ENCODE measurements at regions not wholly inside any gene's neighbourhood (a gene's known extent, or its start where the extent isn't known, plus 50 kb on each side); places are given as distances from the start of the nearest gene placed in this dataset.

GRCh38 chr13:73390100-73390499 is 331.3 kb downstream of the KLF5 start:
- no peak overlapping the region for H3K9ac ChIP-seq (ENCODE audit: low read depth, low read length)
- H3K4me2 ChIP-seq (ENCODE audit: low read length), result no peak overlapping the region
- H3K36me3 ChIP-seq (ENCODE audit: insufficient read depth, low read length), result no peaks in the 10 kb centered on the region
- no peaks in the 10 kb centered on the region for H3K27me3 ChIP-seq (ENCODE audit: control insufficient read depth, insufficient read depth, low read length)
- no peaks in the 10 kb centered on the region for H3K4me1 ChIP-seq (ENCODE audit: control insufficient read depth, insufficient read depth, low read length)
- H3K9me3 ChIP-seq (replicated peaks; ENCODE audit: low read length), result no peaks in the 10 kb centered on the region
- no peak overlapping the region for H3K4me3 ChIP-seq (ENCODE audit: low read length)

GRCh38 chr13:73388586-73388985 is 329.8 kb downstream of the KLF5 start:
- no peaks in the 10 kb centered on the region for H3K9me3 ChIP-seq (replicated peaks; ENCODE audit: low read length)
- H3K9ac ChIP-seq (ENCODE audit: low read depth, low read length), result no peak overlapping the region
- H3K4me1 ChIP-seq (ENCODE audit: control insufficient read depth, insufficient read depth, low read length), result no peaks in the 10 kb centered on the region
- H3K27me3 ChIP-seq (ENCODE audit: control insufficient read depth, insufficient read depth, low read length), result no peaks in the 10 kb centered on the region
- no peaks in the 10 kb centered on the region for H3K36me3 ChIP-seq (ENCODE audit: insufficient read depth, low read length)
- no peak overlapping the region for H3K4me2 ChIP-seq (ENCODE audit: low read length)
- H3K4me3 ChIP-seq (ENCODE audit: low read length), result no peak overlapping the region

- Histone ChIP-seq H3K4me1 (ENCODE audit: control insufficient read depth, insufficient read depth, low read length) (no peaks in the 10 kb centered on the region), H3K9me3 (replicated peaks; ENCODE audit: low read length) (no peaks in the 10 kb centered on the region), H3K4me3 (ENCODE audit: low read length) (no peak overlapping the region), H3K4me2 (ENCODE audit: low read length) (no peak overlapping the region), H3K27me3 (ENCODE audit: control insufficient read depth, insufficient read depth, low read length) (no peaks in the 10 kb centered on the region), H3K9ac (ENCODE audit: low read depth, low read length) (no peak overlapping the region), H3K36me3 (ENCODE audit: insufficient read depth, low read length) (no peaks in the 10 kb centered on the region)
Measured at GRCh38 chr13:73387318-73387717, 328.5 kb downstream of the KLF5 start.

GRCh38 chr13:73385848-73386247 is 327.0 kb downstream of the KLF5 start:
- no peak overlapping the region for H3K4me3 ChIP-seq (ENCODE audit: low read length)
- no peak overlapping the region for H3K9ac ChIP-seq (ENCODE audit: low read depth, low read length)
- H3K4me1 ChIP-seq (ENCODE audit: control insufficient read depth, insufficient read depth, low read length), result no peaks in the 10 kb centered on the region
- H3K9me3 ChIP-seq (replicated peaks; ENCODE audit: low read length), result no peaks in the 10 kb centered on the region
- H3K27me3 ChIP-seq (ENCODE audit: control insufficient read depth, insufficient read depth, low read length), result no peaks in the 10 kb centered on the region
- no peaks in the 10 kb centered on the region for H3K36me3 ChIP-seq (ENCODE audit: insufficient read depth, low read length)
- H3K4me2 ChIP-seq (ENCODE audit: low read length), result no peak overlapping the region

GRCh38 chr13:73372666-73373627 is 314.1 kb downstream of the KLF5 start:
- Histone ChIP-seq H3K9me3 (replicated peaks; ENCODE audit: low read length) (no peaks in the 10 kb centered on the region), H3K9ac (ENCODE audit: low read depth, low read length) (no peak overlapping the region), H3K4me1 (ENCODE audit: control insufficient read depth, insufficient read depth, low read length) (no peaks in the 10 kb centered on the region)

GRCh38 chr13:73370066-73370465 is 311.3 kb downstream of the KLF5 start:
- no peak overlapping the region for H3K9ac ChIP-seq (ENCODE audit: low read depth, low read length)

More at GRCh38 chr13:73372666-73373627, 314.1 kb downstream of the KLF5 start:
- H3K4me3 ChIP-seq (ENCODE audit: low read length), result no peak overlapping the region
- no peaks in the 10 kb centered on the region for H3K27me3 ChIP-seq (ENCODE audit: control insufficient read depth, insufficient read depth, low read length)
- no peak overlapping the region for H3K4me2 ChIP-seq (ENCODE audit: low read length)
- no peaks in the 10 kb centered on the region for H3K36me3 ChIP-seq (ENCODE audit: insufficient read depth, low read length)

GRCh38 chr13:73369095-73369494 is 310.3 kb downstream of the KLF5 start:
- Histone ChIP-seq H3K9me3 (replicated peaks; ENCODE audit: low read length) (no peaks in the 10 kb centered on the region), H3K4me1 (ENCODE audit: control insufficient read depth, insufficient read depth, low read length) (no peaks in the 10 kb centered on the region), H3K4me2 (ENCODE audit: low read length) (no peak overlapping the region), H3K4me3 (ENCODE audit: low read length) (no peak overlapping the region), H3K9ac (ENCODE audit: low read depth, low read length) (no peak overlapping the region), H3K27me3 (ENCODE audit: control insufficient read depth, insufficient read depth, low read length) (no peaks in the 10 kb centered on the region), H3K36me3 (ENCODE audit: insufficient read depth, low read length) (no peaks in the 10 kb centered on the region)

More at GRCh38 chr13:73370066-73370465, 311.3 kb downstream of the KLF5 start:
- Histone ChIP-seq H3K4me1 (ENCODE audit: control insufficient read depth, insufficient read depth, low read length) (no peaks in the 10 kb centered on the region), H3K4me2 (ENCODE audit: low read length) (no peak overlapping the region), H3K27me3 (ENCODE audit: control insufficient read depth, insufficient read depth, low read length) (no peaks in the 10 kb centered on the region), H3K36me3 (ENCODE audit: insufficient read depth, low read length) (no peaks in the 10 kb centered on the region), H3K4me3 (ENCODE audit: low read length) (no peak overlapping the region), H3K9me3 (replicated peaks; ENCODE audit: low read length) (no peaks in the 10 kb centered on the region)

- no peaks in the 10 kb centered on the region for H3K27me3 ChIP-seq (ENCODE audit: control insufficient read depth, insufficient read depth, low read length)
- no peaks in the 10 kb centered on the region for H3K36me3 ChIP-seq (ENCODE audit: insufficient read depth, low read length)
- no peaks in the 10 kb centered on the region for H3K4me1 ChIP-seq (ENCODE audit: control insufficient read depth, insufficient read depth, low read length)
- no peak overlapping the region for H3K4me3 ChIP-seq (ENCODE audit: low read length)
- no peak overlapping the region for H3K9ac ChIP-seq (ENCODE audit: low read depth, low read length)
- H3K4me2 ChIP-seq (ENCODE audit: low read length), result no peak overlapping the region
- no peaks in the 10 kb centered on the region for H3K9me3 ChIP-seq (replicated peaks; ENCODE audit: low read length)
Measured at GRCh38 chr13:73368608-73369007, 309.8 kb downstream of the KLF5 start.

GRCh38 chr13:73367886-73368285 is 309.1 kb downstream of the KLF5 start:
- no peak overlapping the region for H3K4me3 ChIP-seq (ENCODE audit: low read length)

GRCh38 chr13:73366241-73366640 is 307.4 kb downstream of the KLF5 start:
- no peaks in the 10 kb centered on the region for H3K36me3 ChIP-seq (ENCODE audit: insufficient read depth, low read length)
- H3K4me2 ChIP-seq (ENCODE audit: low read length), result no peak overlapping the region
- no peak overlapping the region for H3K4me3 ChIP-seq (ENCODE audit: low read length)
- no peaks in the 10 kb centered on the region for H3K27me3 ChIP-seq (ENCODE audit: control insufficient read depth, insufficient read depth, low read length)
- no peak overlapping the region for H3K9ac ChIP-seq (ENCODE audit: low read depth, low read length)
- H3K4me1 ChIP-seq (ENCODE audit: control insufficient read depth, insufficient read depth, low read length), result no peaks in the 10 kb centered on the region
- H3K9me3 ChIP-seq (replicated peaks; ENCODE audit: low read length), result no peaks in the 10 kb centered on the region

More at GRCh38 chr13:73367886-73368285, 309.1 kb downstream of the KLF5 start:
- no peaks in the 10 kb centered on the region for H3K27me3 ChIP-seq (ENCODE audit: control insufficient read depth, insufficient read depth, low read length)
- H3K4me2 ChIP-seq (ENCODE audit: low read length), result no peak overlapping the region
- H3K9me3 ChIP-seq (replicated peaks; ENCODE audit: low read length), result no peaks in the 10 kb centered on the region
- H3K4me1 ChIP-seq (ENCODE audit: control insufficient read depth, insufficient read depth, low read length), result no peaks in the 10 kb centered on the region
- H3K36me3 ChIP-seq (ENCODE audit: insufficient read depth, low read length), result no peaks in the 10 kb centered on the region
- H3K9ac ChIP-seq (ENCODE audit: low read depth, low read length), result no peak overlapping the region

- Histone ChIP-seq H3K9ac (ENCODE audit: low read depth, low read length) (no peak overlapping the region), H3K9me3 (replicated peaks; ENCODE audit: low read length) (no peaks in the 10 kb centered on the region), H3K4me1 (ENCODE audit: control insufficient read depth, insufficient read depth, low read length) (no peaks in the 10 kb centered on the region), H3K27me3 (ENCODE audit: control insufficient read depth, insufficient read depth, low read length) (no peaks in the 10 kb centered on the region), H3K36me3 (ENCODE audit: insufficient read depth, low read length) (no peaks in the 10 kb centered on the region), H3K4me3 (ENCODE audit: low read length) (no peak overlapping the region), H3K4me2 (ENCODE audit: low read length) (no peak overlapping the region)
Measured at GRCh38 chr13:73365681-73366080, 306.9 kb downstream of the KLF5 start.

- no peaks in the 10 kb centered on the region for H3K9me3 ChIP-seq (replicated peaks; ENCODE audit: low read length)
- H3K4me1 ChIP-seq (ENCODE audit: control insufficient read depth, insufficient read depth, low read length), result no peaks in the 10 kb centered on the region
- H3K36me3 ChIP-seq (ENCODE audit: insufficient read depth, low read length), result no peaks in the 10 kb centered on the region
- H3K27me3 ChIP-seq (ENCODE audit: control insufficient read depth, insufficient read depth, low read length), result no peaks in the 10 kb centered on the region
- H3K4me3 ChIP-seq (ENCODE audit: low read length), result no peak overlapping the region
- no peak overlapping the region for H3K9ac ChIP-seq (ENCODE audit: low read depth, low read length)
- H3K4me2 ChIP-seq (ENCODE audit: low read length), result no peak overlapping the region
Measured at GRCh38 chr13:73365252-73365651, 306.4 kb downstream of the KLF5 start.

Data from skeletal muscle satellite cell (primary cell).